ENCODE measurements at regions not wholly inside any gene's neighbourhood (a gene's known extent, or its start where the extent isn't known, plus 50 kb on each side); places are given as distances from the start of the nearest gene placed in this dataset.

GRCh38 chr3:75049533-75049932 is 435.1 kb upstream of the CNTN3 start:
- TF ChIP-seq RARB (CRISPR knock-in tag; IDR thresholded peaks at IDR 0.05), result no peak
- TF ChIP-seq, protein P1, sequence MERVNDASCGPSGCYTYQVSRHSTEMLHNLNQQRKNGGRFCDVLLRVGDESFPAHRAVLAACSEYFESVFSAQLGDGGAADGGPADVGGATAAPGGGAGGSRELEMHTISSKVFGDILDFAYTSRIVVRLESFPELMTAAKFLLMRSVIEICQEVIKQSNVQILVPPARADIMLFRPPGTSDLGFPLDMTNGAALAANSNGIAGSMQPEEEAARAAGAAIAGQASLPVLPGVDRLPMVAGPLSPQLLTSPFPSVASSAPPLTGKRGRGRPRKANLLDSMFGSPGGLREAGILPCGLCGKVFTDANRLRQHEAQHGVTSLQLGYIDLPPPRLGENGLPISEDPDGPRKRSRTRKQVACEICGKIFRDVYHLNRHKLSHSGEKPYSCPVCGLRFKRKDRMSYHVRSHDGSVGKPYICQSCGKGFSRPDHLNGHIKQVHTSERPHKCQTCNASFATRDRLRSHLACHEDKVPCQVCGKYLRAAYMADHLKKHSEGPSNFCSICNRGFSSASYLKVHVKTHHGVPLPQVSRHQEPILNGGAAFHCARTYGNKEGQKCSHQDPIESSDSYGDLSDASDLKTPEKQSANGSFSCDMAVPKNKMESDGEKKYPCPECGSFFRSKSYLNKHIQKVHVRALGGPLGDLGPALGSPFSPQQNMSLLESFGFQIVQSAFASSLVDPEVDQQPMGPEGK (CRISPR knock-in tag; IDR thresholded peaks at IDR 0.05; ENCODE audit: borderline replicate concordance), result no peak
- TF ChIP-seq ARNTL (CRISPR knock-in tag; IDR thresholded peaks at IDR 0.05; ENCODE audit: borderline replicate concordance, low read depth), result no peak
- no peak for TF ChIP-seq ISL1 (CRISPR knock-in tag; IDR thresholded peaks at IDR 0.05)

All from SK-N-SH treated with all-trans-retinoic acid at 6 μM for 48 hours (cell line).